Smooth muscle cell (in vitro differentiated cells): ENCODE measurements at regions not wholly inside any gene's neighbourhood (a gene's known extent, or its start where the extent isn't known, plus 50 kb on each side); places are given as distances from the start of the nearest gene placed in this dataset.
A peak's percentile ranks its signal among the peaks of the same experiment; 100 is the strongest.

Source experiments
- DNase-seq: peaks from one replicate; lab custom pipeline; 2025; ENCODE audit not compliant: unreplicated experiment; lab: John Stamatoyannopoulos, UW
- H2AFZ ChIP-seq: fragments of 200-600 bp; sonication (generic); 2 replicates; pipeline ENCODE4 v1.6.0; 2016; ENCODE audit warnings: antibody characterized with exemption, low read depth, mild to moderate bottlenecking
- H3F3A ChIP-seq: fragments of 200-600 bp; sonication (generic); 2 replicates; pipeline ENCODE4 v1.6.0; 2017; ENCODE audit warnings: antibody characterized with exemption, low read depth
- H3K27ac ChIP-seq: fragments of 200-600 bp; sonication (generic); 2 replicates; pipeline ENCODE4 v1.5.1; 2016; ENCODE audit warnings: low read depth, mild to moderate bottlenecking
- H3K27me3 ChIP-seq: fragments of 200-600 bp; sonication (generic); 2 replicates; pipeline ENCODE4 v1.6.1; 2016; ENCODE audit warnings: low read depth, mild to moderate bottlenecking
- H3K36me3 ChIP-seq: fragments of 200-600 bp; sonication (generic); 2 replicates; pipeline ENCODE4 v1.5.1; 2016; ENCODE audit warnings: low read depth
- H3K4me1 ChIP-seq: fragments of 200-600 bp; sonication (generic); 2 replicates; pipeline ENCODE4 v1.5.1; 2016; ENCODE audit warnings: low read depth
- H3K4me2 ChIP-seq: fragments of 200-600 bp; sonication (generic); 2 replicates; pipeline ENCODE4 v1.6.0; 2016; ENCODE audit warnings: mild to moderate bottlenecking
- H3K4me3 ChIP-seq: fragments of 200-600 bp; sonication (generic); 2 replicates; pipeline ENCODE4 v1.5.1; 2016; ENCODE audit warnings: mild to moderate bottlenecking
- H3K79me2 ChIP-seq: fragments of 200-600 bp; sonication (generic); 2 replicates; pipeline ENCODE4 v1.6.0; 2016; ENCODE audit warnings: low read depth, mild to moderate bottlenecking
- H3K9ac ChIP-seq: fragments of 200-600 bp; sonication (generic); 2 replicates; pipeline ENCODE4 v1.6.0; 2016; ENCODE audit warnings: low read depth
- H3K9me3 ChIP-seq: fragments of 200-600 bp; sonication (generic); replicated peaks from 2 replicates; pipeline ENCODE4 v1.5.1; 2016; ENCODE audit warnings: low read depth
- H4K20me1 ChIP-seq: fragments of 200-600 bp; sonication (generic); 2 replicates; pipeline ENCODE4 v1.6.0; 2016; ENCODE audit warnings: low read depth
- CTCF ChIP-seq: fragments of 200-600 bp; sonication (generic); IDR thresholded peaks from 2 replicates; pipeline ENCODE4 v1.5.1; 2017; ENCODE audit warnings: borderline replicate concordance, mild to moderate bottlenecking, antibody characterized with exemption; ENCODE audit not compliant: insufficient read depth, poor library complexity, severe bottlenecking
- WGBS: methylation state at CpG from one replicate; pipeline ENCODE4 v1.1.7; 2016; ENCODE audit warnings: low lambda C conversion rate; 5-methylcytosine and 5-hydroxymethylcytosine counted together

GRCh38 chr1:83546874-83547273, 452.1 kb downstream of the TTLL7 start:
- H3K36me3 ChIP-seq, result no peaks in the 10 kb centered on the region
- H3F3A ChIP-seq, result no peaks in the 10 kb centered on the region
- H2AFZ ChIP-seq, result no peak overlapping the region
- H3K27me3 ChIP-seq, result no peaks in the 10 kb centered on the region
- no peak for TF ChIP-seq CTCF
- H3K9me3 ChIP-seq, result no peaks in the 10 kb centered on the region
- no peaks in the 10 kb centered on the region for H3K79me2 ChIP-seq
- no peak for DNase-seq
- no peak overlapping the region for H3K9ac ChIP-seq
- H3K4me1 ChIP-seq, result no peaks in the 10 kb centered on the region
- 27% methylated on average over 1 of the region's 1 CpG for WGBS
- no peaks in the 10 kb centered on the region for H4K20me1 ChIP-seq
- no peak overlapping the region for H3K27ac ChIP-seq
- no peak overlapping the region for H3K4me3 ChIP-seq
- H3K4me2 ChIP-seq, result no peak overlapping the region

DNA sequence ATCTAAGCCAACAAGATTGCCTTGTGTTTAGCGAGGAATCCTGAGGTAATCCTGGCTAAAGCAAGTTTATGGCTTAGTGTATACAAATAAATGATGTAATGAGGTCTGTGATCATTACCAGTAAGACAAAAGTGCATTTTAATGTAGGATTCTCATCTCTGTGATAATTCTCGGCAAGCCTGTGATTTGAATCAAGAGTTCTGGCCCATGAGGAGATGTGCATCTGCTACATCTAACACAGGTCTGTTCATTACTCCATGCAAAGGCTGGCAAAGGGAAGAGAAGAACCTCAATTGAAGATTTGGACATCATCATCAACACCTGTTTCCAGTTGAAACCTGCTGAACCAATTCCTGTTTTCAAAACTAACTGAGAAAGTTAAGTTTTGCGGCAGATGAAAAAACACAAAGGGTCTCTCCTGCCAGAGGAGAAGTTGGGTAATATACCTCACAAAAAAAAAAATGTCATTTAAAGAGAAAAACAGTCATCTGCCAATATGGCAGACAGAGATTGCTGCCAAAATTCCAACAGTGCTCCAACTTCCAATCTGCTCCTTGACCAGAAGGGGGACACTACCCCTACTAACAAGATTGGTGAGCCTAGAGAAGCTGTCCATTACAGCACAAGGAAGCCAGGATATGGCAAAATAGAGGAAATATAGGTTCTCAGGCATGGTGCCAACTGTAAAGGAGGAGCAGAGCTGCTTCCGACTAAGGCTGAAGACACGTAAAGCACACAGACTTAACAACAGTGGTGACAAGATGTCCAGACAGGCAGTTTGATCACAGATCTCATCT, 453.7 kb downstream of the TTLL7 start:
- no peaks in the 10 kb centered on the region for H4K20me1 ChIP-seq
- H3K36me3 ChIP-seq, result no peaks in the 10 kb centered on the region
- H3K27ac ChIP-seq, result no peak overlapping the region
- no peak for DNase-seq
- no peaks in the 10 kb centered on the region for H3K9me3 ChIP-seq
- no peaks in the 10 kb centered on the region for H3K27me3 ChIP-seq
- no peaks in the 10 kb centered on the region for H3K79me2 ChIP-seq
- no peaks in the 10 kb centered on the region for H3F3A ChIP-seq
- peak overlapping the region; percentile 7 for H2AFZ ChIP-seq
- TF ChIP-seq CTCF, result peak; percentile 6
- H3K4me3 ChIP-seq, result no peak overlapping the region
- no peak overlapping the region for H3K4me2 ChIP-seq
- 60% methylated on average over 5 of the region's 5 CpGs for WGBS
- H3K4me1 ChIP-seq, result no peaks in the 10 kb centered on the region
- H3K9ac ChIP-seq, result no peak overlapping the region

DNA sequence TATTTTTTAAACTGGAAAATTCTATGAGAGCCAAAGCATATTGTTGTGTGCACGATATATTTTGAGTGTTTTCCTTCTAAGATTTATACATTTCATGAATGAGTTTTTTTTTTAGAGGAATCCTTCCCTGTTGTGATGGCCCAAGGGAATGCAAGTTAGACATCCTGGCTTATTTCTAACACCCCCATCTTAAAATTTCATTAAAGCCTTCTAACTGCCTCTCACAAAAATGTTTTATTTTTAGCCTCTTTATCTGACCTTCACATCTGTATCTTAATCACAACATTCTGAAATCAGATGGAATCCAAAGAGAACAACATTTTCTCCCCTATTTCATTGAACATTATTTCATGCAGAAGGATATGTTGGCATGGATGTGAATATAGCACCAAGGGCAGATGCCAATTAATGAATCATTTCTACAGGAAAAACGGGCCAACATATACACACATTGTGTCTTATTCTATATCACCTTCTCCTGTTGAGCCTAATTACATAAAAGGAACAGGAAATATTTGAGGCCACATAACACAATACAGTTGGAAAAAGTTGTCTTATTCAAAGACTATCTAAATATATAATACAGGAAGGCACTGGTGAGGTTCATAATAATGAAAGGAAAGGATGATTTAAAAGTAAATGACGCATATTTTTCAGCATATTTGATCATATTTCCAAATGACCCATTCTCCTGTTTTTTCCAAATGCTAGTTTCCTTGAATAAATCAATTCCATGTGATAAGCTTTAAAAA, 455.5 kb downstream of the TTLL7 start:
- Histone ChIP-seq H3K4me3 (no peak overlapping the region), H4K20me1 (no peaks in the 10 kb centered on the region), H3K79me2 (no peaks in the 10 kb centered on the region), H3F3A (no peaks in the 10 kb centered on the region), H2AFZ (no peak overlapping the region), H3K27me3 (no peaks in the 10 kb centered on the region), H3K4me2 (no peak overlapping the region), H3K27ac (no peak overlapping the region), H3K36me3 (no peaks in the 10 kb centered on the region), H3K9ac (no peak overlapping the region), H3K4me1 (no peaks in the 10 kb centered on the region), H3K9me3 (no peaks in the 10 kb centered on the region)
- no peak for TF ChIP-seq CTCF
- DNase-seq, result no peak
- 96% methylated on average over 3 of the region's 3 CpGs for WGBS
